DND-41 (cell line): ENCODE measurements at regions not wholly inside any gene's neighbourhood (a gene's known extent, or its start where the extent isn't known, plus 50 kb on each side); places are given as distances from the start of the nearest gene placed in this dataset.

Experiments
- CTCF ChIP-seq: IDR thresholded peaks from 2 replicates; pipeline ENCODE4 v1.5.1; 2012; ENCODE audit warnings: borderline replicate concordance, low read length, moderate library complexity, mild to moderate bottlenecking; ENCODE audit not compliant: poor library complexity, severe bottlenecking; ENCODE audit errors: extremely low read depth
- EZH2 ChIP-seq: IDR thresholded peaks from 3 replicates; pipeline ENCODE4 v1.6.1; 2012; ENCODE audit warnings: borderline replicate concordance, low read depth, mild to moderate bottlenecking, moderate library complexity, low read length, inconsistent platforms; ENCODE audit not compliant: severe bottlenecking

GRCh38 chr1:243916160-243916559 is 66.1 kb upstream of the AKT3 start:
- TF ChIP-seq CTCF (no peak), EZH2 (no peak)
